ENCODE measurements at regions not wholly inside any gene's neighbourhood (a gene's known extent, or its start where the extent isn't known, plus 50 kb on each side); places are given as distances from the start of the nearest gene placed in this dataset.
"Not testable (repeated sequence)": the region's sequence is repeated elsewhere in the genome, so short reads cannot be mapped to it uniquely, and the experiment has no call there.

DNA sequence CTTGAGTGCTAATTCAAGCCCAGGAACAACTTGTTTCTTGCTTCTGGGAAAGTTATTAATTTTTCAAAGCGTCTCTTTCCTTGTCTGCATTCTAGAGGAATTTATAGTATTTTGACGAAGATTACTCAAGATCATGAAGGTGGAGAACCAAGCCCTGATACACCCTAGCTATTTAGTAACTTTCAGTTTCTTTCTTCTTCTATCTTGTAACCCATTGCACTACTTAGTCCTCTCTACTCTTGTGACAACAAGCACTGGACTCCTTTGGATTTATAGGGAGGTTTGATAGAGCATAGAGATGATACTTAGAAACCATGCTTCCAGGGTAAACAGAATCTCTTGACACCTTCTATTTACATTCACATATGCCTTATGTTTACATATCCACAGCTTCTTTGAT is 203.3 kb upstream of the GRM7 start:
- no peak for DNase-seq

DNA sequence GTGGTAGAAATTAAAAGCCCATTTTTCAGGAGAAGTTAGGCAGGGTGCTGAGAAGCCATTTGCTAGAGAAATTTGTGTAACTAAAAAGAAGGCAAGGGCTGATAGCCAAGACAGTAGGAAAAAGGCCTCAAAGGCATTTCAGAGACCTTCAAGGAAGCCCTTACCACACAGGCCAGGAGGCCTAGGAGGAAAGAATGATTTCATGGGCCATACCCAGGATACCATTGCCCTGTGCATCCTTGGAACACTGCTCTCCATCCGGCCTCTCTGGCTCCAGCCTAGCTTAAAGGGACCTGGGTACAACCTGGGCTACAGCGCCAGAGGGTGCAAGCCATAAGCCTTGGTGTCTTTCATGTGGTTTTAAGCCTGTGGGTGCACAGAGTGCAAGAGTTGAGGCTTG is 193.6 kb upstream of the GRM7 start:
- no peak for DNase-seq

DNA sequence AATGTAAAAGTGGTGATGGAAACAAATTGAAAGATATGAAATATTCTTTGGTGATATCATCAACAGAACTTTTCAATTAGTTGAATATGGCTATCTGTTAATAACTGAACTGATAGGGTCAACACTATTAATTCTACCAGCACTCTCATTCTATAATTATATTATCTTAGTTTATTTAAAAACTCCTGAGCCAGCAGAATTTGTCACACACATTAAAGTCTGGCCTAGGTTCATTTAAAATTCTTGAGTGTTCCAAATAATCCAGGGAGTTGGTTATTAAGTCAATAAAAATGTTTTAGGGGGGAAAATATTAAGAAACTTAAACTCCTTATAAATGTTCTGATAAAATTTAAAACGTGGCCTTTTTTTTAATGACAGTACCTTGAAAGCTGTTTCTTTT is 189.6 kb upstream of the GRM7 start:
- DNase-seq = no peak

DNA sequence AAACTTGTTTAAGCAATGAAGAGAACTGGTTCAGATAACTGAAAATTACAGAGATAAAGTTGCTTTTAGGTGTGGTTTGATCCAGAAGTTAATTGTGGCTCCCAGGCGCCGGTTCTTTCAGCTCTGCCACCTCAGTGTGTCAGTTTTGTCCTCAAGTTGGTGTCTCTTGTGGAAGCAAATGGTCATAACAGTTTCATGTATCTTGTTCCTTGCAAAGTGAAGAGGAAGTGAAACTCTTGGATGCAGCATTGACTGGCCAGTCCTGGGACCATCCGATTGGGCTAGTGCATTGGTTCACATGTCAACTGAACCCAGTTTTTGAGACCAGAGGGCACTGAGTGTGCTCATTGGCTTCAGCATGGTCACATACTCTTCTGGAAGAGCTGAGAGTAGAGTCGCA is 181.4 kb upstream of the GRM7 start:
- DNase-seq = no peak

DNA sequence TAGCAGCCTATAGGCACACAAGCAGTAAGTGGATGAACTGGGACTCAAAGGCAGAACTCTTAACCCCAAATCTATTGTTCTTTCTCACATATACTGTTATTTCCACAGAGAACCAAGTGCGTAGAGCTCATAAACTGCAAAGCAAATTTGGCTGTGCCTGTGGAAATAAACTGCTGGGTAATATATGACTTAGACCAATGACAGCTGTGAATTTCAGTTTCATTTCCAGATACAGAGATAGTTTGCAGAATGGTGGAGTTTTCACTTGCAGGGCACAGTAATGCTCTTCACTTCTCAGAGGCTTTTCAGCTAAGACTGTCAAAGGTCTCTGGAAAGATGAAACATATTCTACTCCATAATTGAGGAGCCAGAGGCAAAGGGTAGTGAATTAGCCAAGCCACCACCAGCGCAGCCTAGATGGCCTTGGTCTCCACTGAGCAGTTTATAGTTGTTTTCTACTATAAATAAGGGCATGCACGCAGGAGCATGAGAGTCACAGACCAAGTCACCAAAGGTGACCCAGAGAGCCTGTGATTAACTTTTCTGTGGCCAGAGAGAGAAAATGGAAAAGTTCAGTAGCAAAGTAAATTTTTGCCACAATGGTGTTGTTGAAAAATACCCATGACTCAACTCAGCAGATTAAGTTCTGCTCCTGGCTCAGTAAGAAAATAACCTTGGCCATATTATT is 180.7 kb upstream of the GRM7 start:
- DNase-seq = no peak

DNA sequence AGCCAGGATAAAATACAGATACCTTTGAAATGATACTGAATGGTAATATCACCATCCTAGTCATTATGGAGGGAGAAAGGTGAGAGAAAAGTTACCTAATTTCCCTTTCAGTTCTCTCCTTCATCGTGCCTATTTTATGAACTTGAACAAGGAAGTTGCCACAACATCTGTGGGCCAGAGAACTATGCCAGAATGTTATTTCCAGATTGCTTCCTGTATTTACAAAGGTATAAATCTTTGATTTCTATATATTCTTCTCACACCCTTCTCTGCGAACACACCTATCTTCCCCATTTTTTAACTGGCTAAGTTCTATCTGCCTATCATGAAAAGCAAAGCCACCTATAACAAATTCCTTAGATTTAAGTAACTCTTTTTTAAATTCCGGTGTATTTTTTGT is 163.6 kb upstream of the GRM7 start:
- DNase-seq = no peak

DNA sequence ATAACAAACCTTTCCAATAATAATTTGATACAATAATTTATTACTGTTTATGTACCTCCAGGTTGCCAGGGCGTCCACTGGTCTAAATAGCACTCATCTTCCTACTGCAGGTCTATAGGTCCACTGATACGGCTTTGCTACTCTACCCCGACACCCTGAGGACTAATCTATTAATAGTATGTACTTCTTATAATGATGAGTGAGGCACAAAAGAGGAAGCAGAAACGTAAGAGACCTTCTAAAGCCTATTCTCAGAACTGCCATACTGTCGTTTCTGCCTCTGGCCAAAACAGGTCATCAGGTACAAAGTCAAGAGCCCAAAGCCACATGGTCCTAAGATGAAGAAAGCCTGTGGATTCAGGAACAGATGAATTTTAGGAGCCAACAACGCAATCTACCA is 163.2 kb upstream of the GRM7 start:
- DNase-seq = no peak

DNA sequence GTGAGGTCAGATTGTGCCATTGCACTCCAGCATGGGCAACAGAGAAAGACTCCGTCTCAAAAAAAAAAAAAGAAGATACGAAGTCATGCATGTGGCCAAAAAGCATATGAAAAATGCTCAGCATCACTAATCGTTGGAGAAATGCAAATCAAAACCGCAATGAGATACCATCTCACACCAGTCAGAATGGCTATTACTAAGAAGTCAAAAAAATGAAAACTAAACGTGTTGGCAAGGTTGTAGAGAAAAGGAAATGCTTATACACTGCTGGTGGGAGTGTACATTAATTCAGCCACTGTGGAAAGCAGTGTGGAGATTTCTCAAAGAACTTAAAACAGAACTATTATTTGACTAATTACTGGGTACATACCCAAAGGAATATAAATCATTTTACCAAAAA is 156.1 kb upstream of the GRM7 start:
- DNase-seq = not testable (repeated sequence)

DNA sequence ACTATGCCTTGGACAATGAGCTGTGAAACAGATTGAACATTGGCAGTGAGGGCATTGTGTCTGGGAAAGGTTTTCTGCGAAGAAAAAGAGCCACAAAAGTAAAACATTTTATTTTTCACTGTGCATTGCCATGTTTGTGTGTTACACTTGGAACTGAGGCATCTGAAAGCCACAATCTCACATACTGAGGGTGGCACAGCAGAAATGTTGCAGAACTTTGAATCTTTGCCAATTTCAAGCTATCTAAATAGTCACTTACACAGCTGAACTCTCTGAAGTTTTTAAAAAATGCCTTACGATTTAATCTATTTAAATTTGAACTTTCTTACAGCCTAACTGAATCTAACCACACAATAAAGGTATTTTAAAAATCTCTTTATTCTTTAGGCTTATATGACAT is 154.1 kb upstream of the GRM7 start:
- DNase-seq = no peak

DNA sequence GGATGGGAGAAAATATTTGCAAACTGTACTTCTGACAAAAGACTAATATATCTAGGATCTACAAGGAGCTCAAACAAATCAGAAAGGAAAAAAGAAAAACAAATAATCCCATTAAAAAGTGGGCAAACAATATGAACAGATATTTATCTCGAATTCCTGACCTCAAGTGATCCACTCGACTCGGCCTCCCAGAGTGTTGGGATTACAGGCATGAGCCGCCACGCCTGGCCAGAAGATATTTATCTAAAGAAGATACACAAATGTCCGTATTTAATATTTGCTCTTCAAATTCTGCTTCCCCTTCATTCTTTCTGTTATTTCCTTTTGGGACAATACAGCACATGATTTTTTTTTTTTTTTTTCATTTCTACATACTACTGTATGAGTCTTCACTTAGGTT is 151.7 kb upstream of the GRM7 start:
- no peak for DNase-seq

DNA sequence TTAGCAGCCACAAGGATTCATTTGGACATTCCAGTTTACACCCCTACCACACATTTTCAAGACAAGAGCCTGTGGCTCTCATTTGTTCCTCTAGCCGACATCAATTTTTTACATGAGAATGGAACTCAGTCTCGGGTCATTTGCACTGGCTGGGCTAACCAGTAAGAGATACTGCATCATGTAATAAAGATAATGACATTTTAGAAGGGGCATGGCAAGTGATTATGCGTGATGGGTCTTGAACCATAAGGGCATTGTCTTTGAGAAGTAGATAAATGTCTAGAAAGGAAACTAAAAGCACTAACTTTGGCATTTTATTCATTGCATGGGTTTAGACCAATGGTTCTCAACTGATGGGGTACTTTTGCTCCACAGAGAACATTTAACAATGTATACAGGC is 146.0 kb upstream of the GRM7 start:
- no peak for DNase-seq

DNA sequence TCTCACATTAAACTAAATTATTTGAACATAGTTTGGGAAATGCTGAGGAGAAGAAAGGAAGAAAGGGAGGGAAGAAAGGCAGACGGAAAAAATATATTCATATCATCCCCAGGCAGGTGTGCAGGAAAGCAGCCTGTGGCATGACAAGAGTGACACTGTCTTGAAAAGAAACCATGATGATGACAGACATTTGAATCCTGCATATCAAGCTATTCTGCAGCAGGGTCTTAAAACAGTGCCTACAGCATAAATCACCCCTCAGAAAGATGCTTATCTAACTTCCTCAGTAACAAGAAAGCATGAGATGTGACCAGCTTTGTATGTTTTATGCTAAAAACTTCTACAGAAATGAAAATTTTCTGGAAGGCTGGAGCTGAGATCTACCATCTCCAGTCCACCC is 144.5 kb upstream of the GRM7 start:
- DNase-seq = no peak

DNA sequence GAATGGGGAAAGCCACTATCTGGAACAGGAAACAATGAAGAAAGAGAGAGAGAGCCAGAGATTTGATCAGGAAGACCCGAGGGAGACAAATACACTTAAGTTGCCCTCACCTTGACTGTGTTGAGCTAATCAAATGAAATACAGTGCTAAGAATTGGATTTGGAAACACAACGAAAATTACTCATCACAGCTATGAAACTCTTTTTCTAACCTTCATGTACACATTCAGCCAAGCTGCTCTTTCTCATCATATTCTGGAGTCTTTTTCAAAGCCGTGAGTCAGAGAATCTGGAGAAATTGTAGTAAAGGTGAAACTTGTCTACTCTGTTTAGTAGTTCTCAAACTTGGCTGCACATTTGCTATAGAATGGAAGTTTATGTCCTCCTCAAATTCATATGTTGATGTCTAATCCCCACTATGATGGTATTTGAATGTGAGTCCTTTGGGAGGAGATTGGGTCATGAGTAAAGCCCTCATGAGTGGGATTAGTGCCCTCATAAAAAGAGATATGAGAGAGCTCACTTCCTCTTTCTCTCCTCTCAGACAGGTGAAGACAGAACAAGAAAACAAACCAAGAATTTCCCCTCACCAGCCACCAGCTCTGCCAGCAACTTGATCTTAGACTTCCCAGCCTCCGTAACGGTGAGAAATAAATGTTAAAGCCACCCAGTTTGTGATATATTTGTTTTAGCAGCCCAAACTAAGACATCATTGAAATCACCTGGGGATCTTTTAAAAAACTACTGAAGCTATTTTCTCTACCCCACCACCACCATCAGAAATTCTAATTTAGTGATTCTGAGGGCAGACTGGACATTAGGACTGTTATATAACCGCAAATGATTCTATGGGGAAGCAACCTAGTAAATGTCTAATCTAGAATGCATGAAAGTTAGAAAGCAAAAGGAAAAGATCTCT is 143.6 kb upstream of the GRM7 start:
- DNase-seq = no peak

DNA sequence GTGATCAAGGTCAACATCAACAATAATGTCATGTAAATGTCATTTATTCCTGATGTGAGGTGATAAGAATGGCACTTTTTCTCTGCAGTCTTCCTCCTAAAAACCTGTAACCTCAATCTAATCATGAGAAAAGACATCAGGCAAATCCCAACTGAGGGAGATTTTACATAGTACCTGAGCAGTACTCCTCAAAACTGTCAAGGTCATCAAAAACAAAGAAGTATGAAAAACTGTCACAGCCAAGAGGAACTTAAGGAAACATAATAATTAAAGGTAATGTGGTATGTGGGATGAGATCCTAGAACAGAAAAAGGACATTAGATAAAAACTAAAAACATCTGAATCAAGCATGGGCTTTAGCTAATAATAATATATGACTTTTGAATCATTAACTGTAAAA is 140.9 kb upstream of the GRM7 start:
- DNase-seq = no peak

DNA sequence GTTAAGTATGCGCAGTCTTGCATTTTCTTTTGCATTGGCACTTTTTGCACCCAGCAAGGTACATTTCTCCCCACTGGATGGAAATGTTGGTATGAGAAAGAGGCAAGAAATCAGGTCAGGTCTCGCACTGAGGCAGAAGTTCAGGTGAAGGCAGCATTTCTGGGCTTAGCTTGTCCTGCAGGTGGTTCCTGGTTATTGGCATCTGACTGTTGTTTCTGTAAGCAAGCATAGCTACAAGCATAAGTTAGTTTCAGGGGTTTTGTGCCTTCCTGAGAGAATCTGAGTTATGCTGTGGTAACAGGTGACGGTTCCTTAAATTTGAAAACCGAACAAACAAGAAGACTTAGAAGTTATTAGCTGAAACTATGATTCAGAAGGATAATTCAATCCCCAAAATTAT is 139.4 kb upstream of the GRM7 start:
- DNase-seq = no peak

DNA sequence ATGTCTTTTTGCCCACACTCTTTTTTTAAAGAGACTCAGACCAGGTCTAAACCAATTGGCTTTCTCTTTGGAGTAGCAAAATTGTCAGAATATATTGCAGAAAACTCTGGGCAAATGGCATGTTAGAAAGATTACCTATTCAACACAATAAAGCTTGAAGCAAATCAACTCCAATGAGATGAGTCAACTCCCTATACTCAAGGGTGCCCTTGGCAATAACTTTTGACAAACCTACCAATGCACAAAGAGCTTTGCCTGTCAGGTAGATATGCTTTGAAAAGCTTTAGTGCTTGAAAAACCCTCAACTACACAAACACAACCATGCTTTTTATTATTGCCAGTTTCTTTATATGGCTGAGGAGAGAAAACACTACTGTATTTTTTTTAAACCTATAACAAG is 137.7 kb upstream of the GRM7 start:
- DNase-seq = no peak

DNA sequence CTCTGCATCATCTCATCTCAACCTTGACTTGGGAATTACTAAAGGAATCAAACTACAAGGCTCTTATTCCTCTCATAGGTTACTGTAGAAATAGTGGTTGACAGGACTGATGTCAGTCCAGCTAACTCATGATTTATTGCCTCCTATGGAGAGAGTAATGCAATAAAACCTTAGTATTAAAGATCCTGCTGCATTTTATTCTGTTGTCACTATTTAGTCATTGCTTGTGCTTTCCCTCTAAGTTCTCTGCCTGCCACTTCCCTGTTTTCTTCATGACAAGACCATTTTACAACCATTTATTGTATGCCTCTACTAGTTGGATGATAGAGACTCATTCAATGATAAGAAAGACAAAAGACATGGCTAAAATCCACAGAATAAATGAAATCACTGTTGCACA is 134.1 kb upstream of the GRM7 start:
- no peak for DNase-seq

DNA sequence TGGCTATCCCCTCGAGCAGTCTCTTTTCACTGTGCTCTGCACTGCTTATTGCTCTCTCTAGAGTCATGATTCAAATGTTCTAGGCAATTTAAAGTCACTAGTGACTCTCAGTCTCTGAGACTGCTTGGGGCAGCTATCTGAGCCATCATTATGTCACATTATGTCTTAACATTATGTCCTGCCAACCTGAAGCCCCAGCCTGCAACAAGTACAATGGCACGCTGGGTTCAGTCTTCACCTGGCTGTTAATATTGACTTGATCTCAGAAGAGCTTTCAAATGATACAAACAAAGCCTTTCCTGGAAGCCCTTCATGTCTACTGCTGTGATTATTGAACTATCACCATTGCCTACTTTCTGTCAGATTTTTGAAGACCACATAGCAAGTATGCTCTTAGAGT is 128.1 kb upstream of the GRM7 start:
- DNase-seq = no peak

DNA sequence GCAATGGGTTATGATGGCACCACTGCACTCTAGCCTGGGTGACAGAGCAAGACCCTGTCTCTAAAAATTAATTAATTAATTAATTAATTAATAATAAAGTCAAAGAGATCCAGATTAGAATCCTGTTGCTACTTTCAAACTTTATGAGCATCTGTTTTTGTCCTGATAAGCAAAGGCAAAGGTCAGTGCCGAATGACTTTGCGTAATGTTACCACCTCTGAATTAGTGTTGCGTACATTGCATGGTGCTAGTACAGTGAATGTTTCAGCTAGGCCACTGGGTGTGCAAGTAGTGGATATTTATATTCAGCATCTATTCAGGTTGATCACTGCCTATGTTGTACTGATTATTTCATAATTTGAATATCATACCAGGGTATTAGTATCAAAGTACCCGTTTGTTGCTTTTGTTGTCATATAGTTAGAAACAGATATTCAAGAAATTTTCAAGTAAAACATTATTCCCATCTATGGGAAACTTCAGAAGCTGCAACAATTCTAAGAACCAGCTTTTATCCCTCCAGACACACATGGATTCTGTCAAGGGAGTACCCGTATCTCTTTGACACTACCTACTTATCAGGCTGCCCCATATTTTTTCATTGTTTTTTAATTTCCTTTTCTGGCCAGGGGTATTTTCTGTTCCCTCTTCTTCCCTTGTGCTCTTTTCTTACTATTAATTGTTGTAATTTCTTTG is 127.1 kb upstream of the GRM7 start:
- DNase-seq = no peak

DNA sequence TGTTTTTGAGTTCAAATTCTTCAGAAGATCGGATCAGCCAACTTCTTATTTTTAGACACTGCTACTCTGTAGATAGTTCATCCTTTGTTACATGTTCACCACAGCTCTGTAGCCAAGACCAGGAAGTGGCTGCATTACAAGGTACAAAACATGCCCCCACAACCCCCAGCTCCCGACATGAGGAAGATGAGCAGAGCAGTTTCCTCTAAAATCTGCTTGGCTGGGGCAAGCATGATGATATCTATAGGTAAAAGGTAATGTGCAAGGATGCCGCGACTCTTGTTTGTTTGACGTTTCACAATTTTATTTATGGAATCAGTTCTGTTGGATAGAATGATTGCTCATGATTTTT is 126.5 kb upstream of the GRM7 start:
- no peak for DNase-seq

DNA sequence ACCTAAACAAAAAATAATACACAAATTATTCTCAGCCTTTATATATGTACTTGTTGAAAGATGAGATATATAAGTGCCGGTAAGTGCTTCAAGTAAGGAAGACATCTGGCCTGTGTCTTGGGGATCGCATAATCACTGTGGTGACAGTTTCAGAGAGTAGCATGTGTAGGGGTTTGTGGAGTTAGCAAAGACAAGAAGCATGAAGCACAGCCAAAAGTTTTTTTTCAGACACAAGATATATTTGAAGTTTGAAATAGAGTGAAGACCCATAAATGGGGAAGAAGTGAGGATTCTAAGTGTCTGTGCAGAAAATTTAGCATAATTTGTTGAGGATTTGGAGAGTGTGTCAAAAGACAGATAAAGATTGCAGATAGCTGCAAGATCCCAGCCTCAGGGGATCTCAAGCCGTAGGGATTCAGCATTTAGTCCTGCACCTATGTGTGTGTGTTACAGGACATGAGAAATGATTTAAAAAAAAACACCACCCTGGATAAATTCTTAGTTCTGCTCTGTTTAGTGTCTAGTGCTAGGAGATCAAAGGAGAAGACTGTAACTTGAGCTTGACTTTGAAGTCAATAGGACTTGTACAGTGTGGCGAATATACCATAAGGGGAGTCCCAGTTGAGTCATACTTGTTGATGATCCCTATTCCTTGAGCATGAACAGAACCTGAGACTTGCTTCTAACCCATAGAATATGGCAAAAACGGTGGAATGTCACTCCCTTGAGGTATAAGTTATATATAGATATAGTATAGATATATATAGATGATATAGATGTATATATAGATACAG is 123.9 kb upstream of the GRM7 start:
- DNase-seq = no peak

DNA sequence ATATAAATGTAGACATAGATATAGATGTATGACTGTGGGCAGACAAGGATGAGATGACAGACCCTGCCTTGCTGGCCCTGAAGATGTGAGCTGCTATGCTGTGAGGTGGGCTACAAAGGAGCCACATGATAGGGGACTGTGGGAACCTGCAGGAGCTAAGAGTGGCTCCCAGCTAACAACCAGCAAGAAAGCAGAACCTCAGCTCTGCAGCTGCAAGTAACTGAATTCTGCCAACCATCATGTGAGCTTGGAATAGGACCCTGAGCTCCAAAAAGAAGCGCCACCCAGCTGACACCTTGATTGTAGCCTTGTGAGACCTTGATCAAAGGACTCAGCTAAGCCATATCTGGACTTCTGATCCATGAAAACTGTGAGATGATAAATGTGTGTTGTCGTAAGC is 123.3 kb upstream of the GRM7 start:
- DNase-seq = no peak

DNA sequence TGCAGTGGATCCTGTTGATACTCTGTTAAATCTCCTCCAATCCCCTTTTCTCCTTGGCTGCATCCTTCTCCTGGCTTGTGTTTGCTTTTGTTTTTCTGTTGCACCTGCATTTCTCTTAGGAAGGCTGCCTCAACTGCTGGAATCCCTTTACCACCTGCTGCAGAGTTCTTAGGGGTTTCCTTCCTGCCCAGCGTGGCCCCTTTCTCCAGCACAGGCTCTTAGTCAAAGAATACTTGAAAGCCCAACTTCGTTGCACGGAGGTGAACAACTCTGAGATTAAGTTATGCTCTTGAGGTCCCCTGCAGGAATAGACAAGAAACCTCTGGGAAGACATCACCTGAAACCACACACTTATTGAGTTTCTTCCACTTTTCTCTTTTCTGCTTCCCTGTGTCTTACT is 121.6 kb upstream of the GRM7 start:
- DNase-seq = no peak
